ENCODE measurements at regions not wholly inside any gene's neighbourhood (a gene's known extent, or its start where the extent isn't known, plus 50 kb on each side); places are given as distances from the start of the nearest gene placed in this dataset.

- DNase-seq, result no peak
Observed at GRCh38 chr1:199297174-199297573, 658.3 kb downstream of the PTPRC start.

GRCh38 chr1:199297887-199298286, 659.0 kb downstream of the PTPRC start:
- DNase-seq, result no peak

DNA sequence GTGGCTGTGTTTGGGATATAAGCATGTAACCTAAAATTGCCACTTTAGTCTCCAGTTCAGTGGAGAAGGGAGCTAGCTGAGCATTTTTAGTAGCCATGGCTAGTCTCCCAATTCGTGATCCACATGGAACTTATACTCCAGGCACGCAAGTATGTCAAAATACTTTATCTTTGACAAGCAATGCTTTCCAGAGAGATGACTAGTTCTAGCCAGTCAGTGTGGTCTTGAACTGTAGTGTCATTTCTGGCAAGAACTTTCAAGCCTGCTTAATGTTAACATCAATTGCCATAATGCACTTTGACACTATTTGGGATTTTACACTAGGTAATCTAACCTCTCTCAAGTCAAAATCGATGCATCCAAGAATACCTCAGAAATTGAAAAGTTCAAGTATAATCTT, 660.0 kb downstream of the PTPRC start:
- no peak for DNase-seq

DNA sequence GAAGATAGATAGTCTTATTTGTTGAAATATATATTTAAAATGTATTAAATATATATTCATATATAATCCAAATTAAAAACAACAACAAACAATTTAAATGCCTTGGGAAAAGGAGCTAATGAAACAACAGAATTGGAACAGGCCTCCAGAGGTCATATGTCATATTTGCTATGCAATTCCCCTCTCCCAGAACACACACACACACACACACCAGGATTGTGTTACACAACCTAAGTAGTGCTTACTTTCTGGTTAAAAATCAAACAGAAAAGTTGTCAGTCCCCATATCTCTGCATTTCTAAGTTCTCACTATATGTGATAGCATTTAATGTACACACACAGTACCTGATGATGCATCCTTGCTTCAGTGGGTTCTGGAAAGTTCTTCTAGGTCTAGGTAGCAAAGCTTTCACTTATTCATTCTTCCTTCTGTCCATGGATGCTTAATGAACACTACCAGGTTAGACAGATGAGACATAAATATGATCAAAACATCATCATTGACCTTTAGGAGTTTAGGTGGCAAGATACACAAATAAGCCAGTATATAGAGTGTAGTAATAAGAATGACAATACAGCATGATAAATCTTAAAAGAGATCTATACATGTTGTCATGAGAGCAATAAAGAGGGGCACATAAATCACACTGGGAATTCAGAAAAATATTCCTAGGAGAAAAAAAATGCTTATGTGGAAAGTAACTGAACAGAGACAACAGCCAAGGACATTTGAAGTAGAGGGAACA, 662.8 kb downstream of the PTPRC start:
- no peak for DNase-seq

DNA sequence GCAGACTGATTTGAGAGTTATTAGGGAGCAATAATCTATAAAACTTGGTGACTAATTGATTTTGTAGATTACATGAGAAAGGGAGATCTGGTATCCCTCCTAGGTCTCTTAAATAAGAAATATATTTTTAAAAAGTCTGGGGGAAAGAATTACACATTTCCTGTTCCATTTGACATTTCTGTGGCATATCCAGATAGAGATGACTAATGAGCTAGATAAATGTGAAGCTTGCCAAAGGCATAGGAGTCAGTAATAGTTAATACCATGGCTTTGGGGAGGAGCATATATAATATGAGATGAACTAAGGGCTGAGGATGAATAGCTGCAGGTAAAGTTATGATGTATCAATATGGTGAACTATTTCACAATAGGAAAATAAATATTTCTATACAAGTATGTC, 663.7 kb downstream of the PTPRC start:
- DNase-seq, result no peak

GRCh38 chr1:199303035-199303434, 664.2 kb downstream of the PTPRC start:
- peak; percentile 20 to 22 for DNase-seq

GRCh38 chr1:199305053-199305452, 666.2 kb downstream of the PTPRC start:
- no peak for DNase-seq

GRCh38 chr1:199307496-199308264, 668.8 kb downstream of the PTPRC start:
- DNase-seq, result no peak

- DNase-seq, result no peak
Observed at GRCh38 chr1:199308349-199308846, 669.6 kb downstream of the PTPRC start.

GRCh38 chr1:199310708-199311107, 671.9 kb downstream of the PTPRC start:
- no peak for DNase-seq

DNA sequence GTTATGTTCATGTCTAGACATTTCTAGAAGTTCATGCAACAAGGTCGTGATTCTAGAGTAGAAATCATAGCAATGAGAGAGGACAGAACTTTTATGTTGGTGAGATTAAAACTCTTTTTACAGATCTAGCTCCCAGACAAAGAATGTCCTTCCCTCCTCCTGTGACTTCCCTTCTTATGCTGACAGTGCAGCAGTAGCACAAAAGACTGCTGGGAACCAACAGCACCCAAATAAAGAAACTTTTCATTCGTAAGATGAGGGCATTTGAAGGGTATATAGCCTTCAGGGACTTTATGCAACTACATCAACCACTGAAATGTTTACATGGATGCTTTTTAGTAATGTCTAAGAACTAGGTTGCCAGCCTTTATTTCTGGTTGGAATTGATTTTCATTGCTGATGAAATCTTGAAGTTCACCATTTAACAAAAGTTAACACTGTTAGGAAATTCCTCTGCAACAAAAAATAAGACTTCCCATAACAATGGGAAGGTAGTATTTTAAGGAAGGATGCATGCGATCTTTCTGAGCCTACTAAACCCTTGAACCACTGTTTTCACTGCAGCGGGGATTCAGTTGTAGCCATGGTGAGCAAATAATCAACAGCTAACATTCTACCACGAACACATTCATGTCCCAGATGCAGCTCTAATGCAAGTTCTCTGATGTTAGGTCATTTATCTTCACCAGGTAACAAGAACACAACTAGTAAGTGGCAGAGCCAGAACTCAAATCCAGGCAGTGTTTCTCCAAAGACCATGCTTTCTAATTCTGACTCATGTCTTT, 672.8 kb downstream of the PTPRC start:
- no peak for DNase-seq

- DNase-seq, result no peak
Observed at GRCh38 chr1:199312626-199313025, 673.8 kb downstream of the PTPRC start.

GRCh38 chr1:199313444-199313843, 674.6 kb downstream of the PTPRC start:
- no peak for DNase-seq

DNA sequence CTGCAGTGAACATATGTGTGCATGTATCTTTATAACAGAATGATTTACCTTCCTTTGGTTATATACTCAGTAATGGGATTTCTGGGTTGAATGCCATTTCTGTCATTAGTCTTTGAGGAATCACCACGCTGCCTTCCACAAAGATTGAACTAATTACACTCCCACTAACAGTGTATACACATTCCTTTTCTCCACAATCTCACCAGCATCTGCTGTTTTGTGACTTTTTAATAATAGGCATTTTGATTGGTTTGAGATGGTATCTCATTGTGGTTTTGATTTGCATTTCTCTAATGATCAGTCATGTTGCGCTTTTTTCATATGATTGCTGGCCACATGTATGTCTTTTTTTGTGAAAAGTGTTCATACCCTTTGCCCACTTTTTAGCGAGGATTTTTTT, 680.5 kb downstream of the PTPRC start:
- DNase-seq, result no peak

DNA sequence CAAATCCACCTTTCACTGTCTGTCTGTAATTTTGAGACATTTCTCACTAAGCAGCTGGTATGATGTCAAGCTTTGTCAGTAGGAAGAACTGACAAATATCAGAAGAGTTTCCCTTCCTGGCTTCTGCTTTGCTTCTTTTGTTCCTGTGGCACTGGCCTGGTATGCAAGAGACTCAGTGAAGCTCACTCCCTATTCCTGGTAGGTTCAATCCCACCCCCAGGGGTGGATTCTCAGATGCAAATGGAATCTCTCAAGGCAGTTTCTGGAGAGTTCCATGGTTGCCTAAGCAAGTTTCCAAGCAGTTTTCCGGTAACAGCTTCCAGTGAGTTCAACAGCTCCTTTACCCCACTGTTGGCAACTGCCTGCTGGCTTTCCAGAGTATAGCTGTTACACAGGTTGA, 683.4 kb downstream of the PTPRC start:
- DNase-seq, result no peak

- DNase-seq, result no peak
Observed at GRCh38 chr1:199333180-199333579, 694.3 kb upstream of the NR5A2 start.

DNA sequence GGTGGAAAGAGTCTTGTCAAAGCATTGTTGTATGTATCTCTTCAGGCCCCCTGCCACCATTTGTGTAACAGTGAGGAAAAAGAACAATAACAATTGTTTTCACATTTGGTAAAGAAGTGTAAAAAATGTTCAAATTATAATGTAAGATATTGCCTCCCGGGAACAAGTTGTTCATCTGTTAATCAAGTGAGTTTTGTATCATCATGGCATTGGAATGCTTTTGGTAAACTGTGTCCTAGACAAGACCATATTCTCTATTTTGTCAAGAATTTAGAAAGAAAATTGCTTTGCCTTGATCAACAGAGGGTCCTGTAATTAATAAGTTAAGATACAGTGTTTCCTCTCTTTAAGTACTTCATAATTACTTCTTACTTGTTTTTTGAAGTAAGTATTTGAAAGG, 692.0 kb upstream of the NR5A2 start:
- DNase-seq, result no peak

DNA sequence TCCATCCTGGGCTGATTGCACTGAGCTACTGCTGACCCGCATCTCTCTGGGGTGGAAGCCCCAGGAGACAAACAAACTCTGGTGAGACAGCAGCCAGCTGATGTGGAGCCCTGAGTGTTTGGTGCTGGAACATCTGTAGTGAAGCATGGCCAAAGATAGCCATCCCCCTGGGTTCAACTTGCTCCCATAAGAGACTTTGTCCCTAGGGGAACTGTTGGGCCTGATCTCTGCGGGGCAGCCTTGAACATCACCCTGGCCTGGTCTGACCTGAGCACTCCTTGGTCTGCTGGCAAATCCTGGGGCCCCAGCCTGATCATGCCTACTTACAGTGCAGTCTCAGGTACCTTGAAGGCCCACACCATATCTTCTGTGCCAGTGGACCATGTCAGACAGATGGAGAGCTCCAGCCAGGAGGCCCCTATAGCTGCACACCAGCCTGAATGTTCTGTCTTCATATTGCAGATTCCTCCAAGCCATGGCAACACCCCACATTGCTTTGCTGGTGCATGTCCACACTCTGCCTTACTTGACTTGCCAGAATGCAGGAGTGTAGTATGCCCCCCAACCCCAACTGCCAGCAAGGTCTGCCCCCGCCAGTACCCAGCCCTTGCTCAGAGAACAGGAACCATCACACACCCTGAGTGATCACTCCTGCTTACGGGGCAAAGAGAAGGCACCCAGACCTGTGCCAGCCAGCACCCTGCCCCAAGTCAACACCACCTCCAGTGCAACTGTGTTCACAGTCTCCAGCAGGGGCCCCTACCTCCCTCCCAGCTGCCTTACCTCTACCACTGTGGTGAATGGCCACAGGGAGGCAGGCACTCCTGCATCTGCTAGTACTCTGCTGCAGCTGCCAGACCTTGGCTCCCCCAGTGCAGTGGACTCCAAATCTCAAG, 690.5 kb upstream of the NR5A2 start:
- no peak for DNase-seq

DNA sequence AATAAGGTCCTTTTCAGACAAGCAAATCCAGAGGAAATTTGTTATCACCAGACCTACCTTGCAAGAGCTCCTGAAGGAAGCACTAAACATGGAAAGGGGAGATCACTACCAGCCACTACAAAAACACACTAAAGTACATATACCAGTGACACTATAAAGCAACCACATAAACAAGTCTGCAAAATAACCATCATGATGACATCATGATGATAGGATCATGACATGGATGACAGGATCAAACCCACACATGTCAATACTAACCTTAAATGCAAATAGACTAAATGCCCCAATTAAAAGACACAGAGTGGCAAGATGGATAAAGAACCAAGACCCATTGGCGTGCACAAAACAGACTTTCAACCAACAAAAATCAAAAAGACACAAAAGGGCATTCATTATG, 688.8 kb upstream of the NR5A2 start:
- no peak for DNase-seq

- no peak for DNase-seq
Observed at GRCh38 chr1:199352351-199352750, 675.2 kb upstream of the NR5A2 start.

- no peak for DNase-seq
Observed at GRCh38 chr1:199353906-199354305, 673.6 kb upstream of the NR5A2 start.

GRCh38 chr1:199356561-199356960, 670.9 kb upstream of the NR5A2 start:
- no peak for DNase-seq
